K562 (cell line): ENCODE measurements at regions not wholly inside any gene's neighbourhood (a gene's known extent, or its start where the extent isn't known, plus 50 kb on each side); places are given as distances from the start of the nearest gene placed in this dataset.

Experiments
- ATAC-seq: fragments of 200-7000 bp; cut with Tn5 transposase; 3 replicates; pipeline ENCODE4 v1.9.1; 2020; ENCODE audit warnings: moderate library complexity
- BruUV-seq: library from RNA; stranded (reverse); fragments of 400-500 nt; replicated peaks from 2 replicates; lab custom pipeline; 2021; lab: Mats Ljungman, UMichigan
- CTCF ChIA-PET: fragments of 300-600 bp; formaldehyde crosslinking; extraction: SDS; loops from one replicate; lab custom pipeline; 2021; ENCODE audit warnings: low intra/inter-chr PET ratio; lab: Yijun Ruan, JAX
- POLR2A ChIA-PET: fragments of 300-600, 350-650 bp; sonication (Branson Sonifier 250); formaldehyde crosslinking; extraction: SDS; loops from one replicate; lab custom pipeline; 2021; ENCODE audit warnings: antibody characterized with exemption, inconsistent platforms; lab: Yijun Ruan, JAX
- DNase-seq, 4 experiments: peaks; one replicate each; pipeline versions ENCODE4 v3.0.0 to v3.0.0-alpha.2; 2011 to 2018; ENCODE audit warnings: low spot score in 3 of 4, mixed read lengths in 3 of 4; ENCODE audit errors: extremely low read depth in 1 of 4
- FAIRE-seq: peaks from 2 replicates; lab custom pipeline; 2011; peaks lifted over from hg19 to GRCh38; lab: Jason Lieb, UNC
- H2AFZ ChIP-seq: 2 replicates; pipeline ENCODE4 v1.6.0; 2011; ENCODE audit warnings: low read depth, low read length, control low read depth, inconsistent platforms
- H3K27ac ChIP-seq: fragments of 200-600 bp; 3 replicates; pipeline ENCODE4 v1.8.0; 2011; ENCODE audit warnings: low read depth, mild to moderate bottlenecking, control low read depth, inconsistent platforms, low read length, moderate library complexity, mixed read lengths; ENCODE audit errors: extremely low read depth
- H3K27me3 ChIP-seq, 2 experiments: fragments of 300-600 bp in 1 of 2; 2 replicates in 1 of 2; 3 replicates in 1 of 2; pipeline versions ENCODE4 v1.6.0 to v1.8.0; 2011; ENCODE audit warnings: inconsistent platforms in 2 of 2, low read length in 2 of 2, mild to moderate bottlenecking in 1 of 2, mixed read lengths in 1 of 2, moderate library complexity in 1 of 2; ENCODE audit not compliant: control insufficient read depth in 2 of 2, insufficient read depth in 2 of 2
- H3K36me3 ChIP-seq: fragments of 300-600 bp; 3 replicates; pipeline ENCODE4 v1.8.0; 2011; ENCODE audit warnings: mild to moderate bottlenecking, low read length, inconsistent platforms; ENCODE audit not compliant: control insufficient read depth, insufficient read depth
- H3K4me1 ChIP-seq, 2 experiments: fragments of 200-600 bp in 1 of 2; replicated peaks in 1 of 2; 2 replicates in 1 of 2; 3 replicates in 1 of 2; pipeline versions ENCODE4 v1.5.1 to v1.8.0; 2011; ENCODE audit warnings: inconsistent platforms in 2 of 2, low read length in 2 of 2, mild to moderate bottlenecking in 1 of 2, mixed read lengths in 1 of 2, moderate library complexity in 1 of 2; ENCODE audit not compliant: control insufficient read depth in 2 of 2, insufficient read depth in 2 of 2
- H3K4me2 ChIP-seq: 2 replicates; pipeline ENCODE4 v1.6.1; 2011; ENCODE audit warnings: low read length, control low read depth, inconsistent platforms, mixed read lengths; ENCODE audit not compliant: insufficient read depth
- H3K4me3 ChIP-seq: fragments of 200-600 bp; sonication (generic), shearing (Covaris generic); 2 replicates; pipeline ENCODE4 v1.5.1; 2016; ENCODE audit warnings: control low read depth, inconsistent platforms
- H3K79me2 ChIP-seq: fragments of 200-600 bp; 3 replicates; pipeline ENCODE4 v1.8.0; 2011; ENCODE audit warnings: low read length, inconsistent platforms; ENCODE audit not compliant: control insufficient read depth, insufficient read depth
- H3K9ac ChIP-seq, 2 experiments: 2 replicates each; pipeline versions ENCODE4 v1.6.0 to v1.6.1; 2011; ENCODE audit warnings: low read depth in 2 of 2, low read length in 2 of 2, control low read depth in 1 of 2, inconsistent platforms in 1 of 2, mild to moderate bottlenecking in 1 of 2, mixed read lengths in 1 of 2; ENCODE audit not compliant: insufficient read depth in 1 of 2
- H3K9me1 ChIP-seq: one replicate; pipeline ENCODE4 v1.6.0; 2011; ENCODE audit warnings: inconsistent platforms, mild to moderate bottlenecking, low read length, moderate library complexity; ENCODE audit not compliant: control insufficient read depth, insufficient read depth
- H3K9me3 ChIP-seq: replicated peaks from 2 replicates; pipeline ENCODE4 v1.5.1; 2011; ENCODE audit warnings: low read depth, low read length, inconsistent platforms; ENCODE audit not compliant: control insufficient read depth, insufficient read depth
- H4K20me1 ChIP-seq: replicated peaks from 2 replicates; pipeline ENCODE4 v1.6.1; 2011; ENCODE audit warnings: low read length, inconsistent platforms, mixed read lengths; ENCODE audit not compliant: control insufficient read depth, insufficient read depth
- CHCHD3 ChIP-seq: fragments of 250-450 bp; sonication (Bioruptor Pico); IDR thresholded peaks from 2 replicates; pipeline ENCODE4 v2.1.2; 2022; ENCODE audit warnings: mild to moderate bottlenecking
- CSDE1 ChIP-seq, 2 experiments: fragments of 450-650 bp; IDR thresholded peaks; 2 replicates each; pipeline ENCODE4 v1.6.1; 2016; ENCODE audit warnings: mild to moderate bottlenecking in 1 of 2
- DMBX1 ChIP-seq: fragments of 250-450 bp; sonication (Bioruptor Pico); IDR thresholded peaks from 2 replicates; pipeline ENCODE4 v1.8.0; 2022; ENCODE audit warnings: inconsistent platforms, mild to moderate bottlenecking, moderate library complexity, borderline replicate concordance
- ETV1 ChIP-seq: fragments of 450-650 bp; conservative IDR thresholded peaks from 2 replicates; pipeline ENCODE4 v1.6.1; 2016; ENCODE audit warnings: missing genetic modification characterization, control low read depth, low read depth, missing compliant biosample characterization
- FUS ChIP-seq: fragments of 200-400 bp; formaldehyde crosslinking; optimal IDR thresholded peaks from 2 replicates; pipeline ENCODE3; 2017; ENCODE audit warnings: low read depth, low read length
- GABPA ChIP-seq: fragments of 200-800 bp; sonication (Bioruptor generic); conservative IDR thresholded peaks from 2 replicates; pipeline ENCODE4 v1.6.1; 2016; ENCODE audit warnings: low read depth, missing genetic modification characterization, missing compliant biosample characterization
- MED1 ChIP-seq: sonication (generic); formaldehyde crosslinking; IDR thresholded peaks from 2 replicates; pipeline ENCODE4 v1.8.1; 2023; ENCODE audit warnings: missing genetic modification reagents, borderline replicate concordance
- MTA1 ChIP-seq: fragments of 450-650 bp; IDR thresholded peaks from 2 replicates; pipeline ENCODE4 v1.6.1; 2017; ENCODE audit warnings: borderline replicate concordance
- NFE2 ChIP-seq: IDR thresholded peaks from 2 replicates; pipeline ENCODE4 v1.6.1; 2014; ENCODE audit warnings: antibody characterized with exemption, low read depth
- NR3C1 ChIP-seq: sonication (generic); formaldehyde crosslinking; IDR thresholded peaks from 2 replicates; pipeline ENCODE4 v1.8.1; 2022; ENCODE audit warnings: missing genetic modification reagents
- SIRT6 ChIP-seq: IDR thresholded peaks from one replicate; pipeline ENCODE4 v1.6.1; 2012; ENCODE audit warnings: low read depth, mild to moderate bottlenecking, control low read depth, inconsistent platforms, low read length, moderate library complexity
- ZNF174 ChIP-seq: fragments of 250-450 bp; sonication (Bioruptor Pico); IDR thresholded peaks from 2 replicates; pipeline ENCODE4 v1.4.0; 2020; ENCODE audit warnings: mild to moderate bottlenecking
- ZSCAN32 ChIP-seq: fragments of 450-650 bp; formaldehyde crosslinking; IDR thresholded peaks from 2 replicates; pipeline ENCODE4 v1.4.0; 2020; ENCODE audit warnings: mild to moderate bottlenecking, moderate library complexity
- WGBS: fragments of 100-300 bp; shearing (Covaris generic); methylation state at CpG from one replicate; pipeline ENCODE4 v1.1.6; 2016; ENCODE audit warnings: low coverage, mixed read lengths; ENCODE audit not compliant: insufficient coverage; ENCODE audit errors: missing lambda C conversion rate; 5-methylcytosine and 5-hydroxymethylcytosine counted together
- in situ Hi-C: fragments of 300-500 bp; cut with MboI; formaldehyde crosslinking; loops from 4 replicates; pipeline ENCODE4 v1.15.0; 2018; ENCODE audit warnings: inconsistent platforms, mixed read lengths
- intact Hi-C: fragments of 100-400 bp; cut with micrococcal nuclease; formaldehyde crosslinking; loops from 2 replicates; pipeline ENCODE4 v1.14.2; 2022
- TF ChIP-seq, protein P1 (sequence below): fragments of 250-450 bp; sonication (Bioruptor Pico); IDR thresholded peaks from 2 replicates; pipeline ENCODE4 v1.4.0; 2020
- TF ChIP-seq, protein P2 (sequence below): IDR thresholded peaks from 2 replicates; pipeline ENCODE4 v1.6.1; 2016; ENCODE audit warnings: missing genetic modification characterization, missing compliant biosample characterization
- TF ChIP-seq, protein P3 (sequence below): sonication (generic); IDR thresholded peaks from 2 replicates; pipeline ENCODE4 v1.6.1; 2016

GRCh38 chr13:70518081-70518480 is 409.8 kb upstream of the KLHL1 start:
- no TSS peak for BruUV-seq
- in situ Hi-C loops = no loop called here
- Histone ChIP-seq H3K9ac (no peak overlapping the region), H3K36me3 (no peaks in the 10 kb centered on the region), H3K4me3 (no peak overlapping the region), H3K4me2 (no peak overlapping the region), H3K4me1 (no peaks in the 10 kb centered on the region), H3K27me3 (no peaks in the 10 kb centered on the region), H2AFZ (no peak overlapping the region), H3K9me3 (no peaks in the 10 kb centered on the region), H3K79me2 (no peaks in the 10 kb centered on the region), H3K27ac (no peak overlapping the region), H4K20me1 (no peaks in the 10 kb centered on the region), H3K9me1 (no peaks in the 10 kb centered on the region)
- no peak for DNase-seq
- intact Hi-C loops = no loop called here
- CTCF ChIA-PET = no interaction called here
- ATAC-seq = no peak
- 0% methylated on average over 2 of the region's 2 CpGs for WGBS
- no peak for FAIRE-seq
- TF ChIP-seq ZNF174 (CRISPR knock-in tag) = no peak
- TF ChIP-seq, protein P1, sequence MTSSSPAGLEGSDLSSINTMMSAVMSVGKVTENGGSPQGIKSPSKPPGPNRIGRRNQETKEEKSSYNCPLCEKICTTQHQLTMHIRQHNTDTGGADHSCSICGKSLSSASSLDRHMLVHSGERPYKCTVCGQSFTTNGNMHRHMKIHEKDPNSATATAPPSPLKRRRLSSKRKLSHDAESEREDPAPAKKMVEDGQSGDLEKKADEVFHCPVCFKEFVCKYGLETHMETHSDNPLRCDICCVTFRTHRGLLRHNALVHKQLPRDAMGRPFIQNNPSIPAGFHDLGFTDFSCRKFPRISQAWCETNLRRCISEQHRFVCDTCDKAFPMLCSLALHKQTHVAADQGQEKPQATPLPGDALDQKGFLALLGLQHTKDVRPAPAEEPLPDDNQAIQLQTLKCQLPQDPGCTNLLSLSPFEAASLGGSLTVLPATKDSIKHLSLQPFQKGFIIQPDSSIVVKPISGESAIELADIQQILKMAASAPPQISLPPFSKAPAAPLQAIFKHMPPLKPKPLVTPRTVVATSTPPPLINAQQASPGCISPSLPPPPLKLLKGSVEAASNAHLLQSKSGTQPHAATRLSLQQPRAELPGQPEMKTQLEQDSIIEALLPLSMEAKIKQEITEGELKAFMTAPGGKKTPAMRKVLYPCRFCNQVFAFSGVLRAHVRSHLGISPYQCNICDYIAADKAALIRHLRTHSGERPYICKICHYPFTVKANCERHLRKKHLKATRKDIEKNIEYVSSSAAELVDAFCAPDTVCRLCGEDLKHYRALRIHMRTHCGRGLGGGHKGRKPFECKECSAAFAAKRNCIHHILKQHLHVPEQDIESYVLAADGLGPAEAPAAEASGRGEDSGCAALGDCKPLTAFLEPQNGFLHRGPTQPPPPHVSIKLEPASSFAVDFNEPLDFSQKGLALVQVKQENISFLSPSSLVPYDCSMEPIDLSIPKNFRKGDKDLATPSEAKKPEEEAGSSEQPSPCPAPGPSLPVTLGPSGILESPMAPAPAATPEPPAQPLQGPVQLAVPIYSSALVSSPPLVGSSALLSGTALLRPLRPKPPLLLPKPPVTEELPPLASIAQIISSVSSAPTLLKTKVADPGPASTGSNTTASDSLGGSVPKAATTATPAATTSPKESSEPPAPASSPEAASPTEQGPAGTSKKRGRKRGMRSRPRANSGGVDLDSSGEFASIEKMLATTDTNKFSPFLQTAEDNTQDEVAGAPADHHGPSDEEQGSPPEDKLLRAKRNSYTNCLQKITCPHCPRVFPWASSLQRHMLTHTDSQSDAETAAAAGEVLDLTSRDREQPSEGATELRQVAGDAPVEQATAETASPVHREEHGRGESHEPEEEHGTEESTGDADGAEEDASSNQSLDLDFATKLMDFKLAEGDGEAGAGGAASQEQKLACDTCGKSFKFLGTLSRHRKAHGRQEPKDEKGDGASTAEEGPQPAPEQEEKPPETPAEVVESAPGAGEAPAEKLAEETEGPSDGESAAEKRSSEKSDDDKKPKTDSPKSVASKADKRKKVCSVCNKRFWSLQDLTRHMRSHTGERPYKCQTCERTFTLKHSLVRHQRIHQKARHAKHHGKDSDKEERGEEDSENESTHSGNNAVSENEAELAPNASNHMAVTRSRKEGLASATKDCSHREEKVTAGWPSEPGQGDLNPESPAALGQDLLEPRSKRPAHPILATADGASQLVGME (CRISPR knock-in tag) = no peak
- no peak for TF ChIP-seq FUS
- TF ChIP-seq CHCHD3 = no peak
- no peak for TF ChIP-seq MED1 (CRISPR knock-in tag)
- TF ChIP-seq DMBX1 (CRISPR knock-in tag) = no peak
- no peak for TF ChIP-seq NFE2
- no peak for TF ChIP-seq ETV1 (tag)
- no peak for TF ChIP-seq NR3C1 (CRISPR knock-in tag)
- no peak for TF ChIP-seq MTA1
- TF ChIP-seq, protein P2, sequence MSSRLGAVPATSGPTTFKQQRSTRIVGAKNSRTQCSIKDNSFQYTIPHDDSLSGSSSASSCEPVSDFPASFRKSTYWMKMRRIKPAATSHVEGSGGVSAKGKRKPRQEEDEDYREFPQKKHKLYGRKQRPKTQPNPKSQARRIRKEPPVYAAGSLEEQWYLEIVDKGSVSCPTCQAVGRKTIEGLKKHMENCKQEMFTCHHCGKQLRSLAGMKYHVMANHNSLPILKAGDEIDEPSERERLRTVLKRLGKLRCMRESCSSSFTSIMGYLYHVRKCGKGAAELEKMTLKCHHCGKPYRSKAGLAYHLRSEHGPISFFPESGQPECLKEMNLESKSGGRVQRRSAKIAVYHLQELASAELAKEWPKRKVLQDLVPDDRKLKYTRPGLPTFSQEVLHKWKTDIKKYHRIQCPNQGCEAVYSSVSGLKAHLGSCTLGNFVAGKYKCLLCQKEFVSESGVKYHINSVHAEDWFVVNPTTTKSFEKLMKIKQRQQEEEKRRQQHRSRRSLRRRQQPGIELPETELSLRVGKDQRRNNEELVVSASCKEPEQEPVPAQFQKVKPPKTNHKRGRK (tag) = no peak
- no peak for TF ChIP-seq CSDE1 (IDR thresholded peaks at IDR 0.05)
- no peak for TF ChIP-seq SIRT6
- TF ChIP-seq GABPA (tag) = no peak
- TF ChIP-seq ZSCAN32 (CRISPR knock-in tag) = no peak
- TF ChIP-seq, protein P3, sequence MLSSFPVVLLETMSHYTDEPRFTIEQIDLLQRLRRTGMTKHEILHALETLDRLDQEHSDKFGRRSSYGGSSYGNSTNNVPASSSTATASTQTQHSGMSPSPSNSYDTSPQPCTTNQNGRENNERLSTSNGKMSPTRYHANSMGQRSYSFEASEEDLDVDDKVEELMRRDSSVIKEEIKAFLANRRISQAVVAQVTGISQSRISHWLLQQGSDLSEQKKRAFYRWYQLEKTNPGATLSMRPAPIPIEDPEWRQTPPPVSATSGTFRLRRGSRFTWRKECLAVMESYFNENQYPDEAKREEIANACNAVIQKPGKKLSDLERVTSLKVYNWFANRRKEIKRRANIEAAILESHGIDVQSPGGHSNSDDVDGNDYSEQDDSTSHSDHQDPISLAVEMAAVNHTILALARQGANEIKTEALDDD = no peak
- POLR2A ChIA-PET = no interaction called here
